Naive B cell (primary cell): ENCODE measurements at regions not wholly inside any gene's neighbourhood (a gene's known extent, or its start where the extent isn't known, plus 50 kb on each side); places are given as distances from the start of the nearest gene placed in this dataset.
"Not testable (repeated sequence)": the region's sequence is repeated elsewhere in the genome, so short reads cannot be mapped to it uniquely, and the experiment has no call there.

Experiments used
- ATAC-seq, 2 donors: fragments of 150-1000 bp; cut with Tn5 transposase; 2 replicates each; pipeline ENCODE4 v1.10.0; 2021; ENCODE audit warnings: low read depth in 2 of 2, mild to moderate bottlenecking in 2 of 2, moderate library complexity in 2 of 2
- DNase-seq: peaks from one replicate; pipeline ENCODE4 v3.0.0; 2022
- H3K27ac Mint-ChIP-seq, 6 donors: one replicate each; pipeline ENCODE4 v1.8.0; 2020 to 2022; ENCODE audit warnings: mild to moderate bottlenecking in 6 of 6, mixed read lengths in 6 of 6, moderate library complexity in 5 of 6, inconsistent platforms in 2 of 6
- H3K27me3 Mint-ChIP-seq, 3 donors: one replicate each; pipeline ENCODE4 v1.8.0; 2021 to 2022; ENCODE audit warnings: mixed read lengths in 3 of 3, mild to moderate bottlenecking in 1 of 3
- H3K36me3 Mint-ChIP-seq, 2 donors: one replicate each; pipeline ENCODE4 v1.8.0; 2020 to 2022; ENCODE audit warnings: mixed read lengths in 2 of 2, inconsistent platforms in 1 of 2, mild to moderate bottlenecking in 1 of 2
- H3K4me1 Mint-ChIP-seq, 3 donors: one replicate each; pipeline ENCODE4 v1.8.0; 2020 to 2022; ENCODE audit warnings: mixed read lengths in 3 of 3, inconsistent platforms in 1 of 3, mild to moderate bottlenecking in 1 of 3, moderate library complexity in 1 of 3
- H3K4me3 Mint-ChIP-seq, 8 donors: one replicate each; pipeline ENCODE4 v1.8.0; 2020 to 2022; ENCODE audit warnings: mild to moderate bottlenecking in 8 of 8, mixed read lengths in 8 of 8, moderate library complexity in 8 of 8, inconsistent platforms in 2 of 8
- H3K9me3 Mint-ChIP-seq, 7 donors: one replicate each; pipeline ENCODE4 v1.8.0; 2020 to 2022; ENCODE audit warnings: mixed read lengths in 7 of 7, mild to moderate bottlenecking in 5 of 7, inconsistent platforms in 2 of 7, moderate library complexity in 1 of 7

DNA sequence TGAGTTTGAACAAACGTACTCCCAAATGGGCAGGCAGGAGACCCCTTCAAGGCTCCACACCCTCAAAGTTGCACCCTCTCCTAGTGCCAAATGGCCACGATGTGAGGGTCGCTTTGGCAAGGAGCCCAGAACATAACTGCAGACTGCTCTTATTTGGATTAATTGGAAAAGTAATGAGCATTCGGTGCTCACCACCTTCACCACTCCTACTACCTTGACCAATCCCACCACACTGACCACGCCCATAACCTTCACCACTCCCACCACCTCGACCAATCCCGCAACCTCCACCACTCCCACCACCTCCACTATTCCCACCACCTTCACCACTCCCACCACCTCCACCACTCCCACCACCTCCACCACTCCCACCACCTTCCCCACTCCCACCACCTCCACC, 94.7 kb upstream of the PAX2 start:
- DNase-seq (no peak), ATAC-seq (no peak)
- no peak overlapping the region for H3K27ac Mint-ChIP-seq
- H3K27me3 Mint-ChIP-seq: peaks cover 60 to 92% (median 89%) of the 10 kb centered on the region in 3 donors
- peaks cover 0 to 35% of the 10 kb centered on the region in 2 donors for H3K36me3 Mint-ChIP-seq
- H3K4me3 Mint-ChIP-seq: no peak overlapping the region
- peaks cover 0 to 12% (median 5%) of the 10 kb centered on the region in 7 donors for H3K9me3 Mint-ChIP-seq
- H3K4me1 Mint-ChIP-seq: peaks cover 27 to 32% (median 31%) of the 10 kb centered on the region in 3 donors

DNA sequence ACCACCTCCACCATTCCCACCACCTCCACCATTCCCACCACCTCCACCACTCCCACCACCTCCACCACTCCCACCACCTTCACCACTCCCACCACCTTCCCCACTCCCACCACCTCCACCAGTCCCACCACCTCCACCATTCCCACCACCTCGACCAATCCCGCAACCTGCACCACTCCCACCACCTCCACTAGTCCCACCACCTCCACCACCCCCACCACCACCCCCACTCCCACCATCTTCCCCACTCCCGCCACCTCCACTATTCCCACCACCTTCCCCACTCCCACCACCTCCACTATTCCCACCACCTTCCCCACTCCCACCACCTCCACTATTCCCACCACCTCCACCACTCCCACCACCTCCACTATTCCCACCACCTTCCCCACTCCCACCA, 94.3 kb upstream of the PAX2 start:
- H3K36me3 Mint-ChIP-seq: peaks cover 0 to 39% of the 10 kb centered on the region in 2 donors
- not testable (repeated sequence) for ATAC-seq, DNase-seq, H3K27ac Mint-ChIP-seq, H3K4me3 Mint-ChIP-seq
- H3K9me3 Mint-ChIP-seq: peaks cover 0 to 14% (median 7%) of the 10 kb centered on the region in 7 donors
- peaks cover 57 to 92% (median 89%) of the 10 kb centered on the region in 3 donors for H3K27me3 Mint-ChIP-seq
- peaks cover 27 to 32% (median 31%) of the 10 kb centered on the region in 3 donors for H3K4me1 Mint-ChIP-seq

DNA sequence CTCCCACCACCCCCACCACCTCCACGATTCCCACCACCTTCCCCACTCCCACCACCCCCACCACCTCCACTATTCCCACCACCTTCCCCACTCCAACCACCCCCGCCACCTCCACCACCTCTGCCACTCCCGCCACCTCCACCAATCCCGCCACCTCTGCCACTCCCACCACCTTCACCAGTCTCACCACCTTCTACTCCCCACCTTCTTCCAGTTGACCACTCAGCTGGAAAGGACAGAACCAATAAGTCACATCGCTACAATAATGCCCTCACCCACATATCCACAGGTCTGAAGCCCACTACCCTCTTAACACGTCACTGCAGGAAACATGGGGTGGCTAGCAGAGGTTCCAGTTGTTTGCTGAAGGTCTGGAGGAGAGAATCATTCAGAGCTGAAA, 93.5 kb upstream of the PAX2 start:
- peaks cover 0 to 40% of the 10 kb centered on the region in 2 donors for H3K36me3 Mint-ChIP-seq
- H3K4me1 Mint-ChIP-seq: peaks cover 26 to 29% (median 26%) of the 10 kb centered on the region in 3 donors
- H3K27ac Mint-ChIP-seq: no peak overlapping the region
- peaks cover 50 to 87% (median 83%) of the 10 kb centered on the region in 3 donors for H3K27me3 Mint-ChIP-seq
- ATAC-seq: no peak
- H3K4me3 Mint-ChIP-seq: no peak overlapping the region
- no peak for DNase-seq
- H3K9me3 Mint-ChIP-seq: peaks cover 0 to 14% (median 7%) of the 10 kb centered on the region in 7 donors

DNA sequence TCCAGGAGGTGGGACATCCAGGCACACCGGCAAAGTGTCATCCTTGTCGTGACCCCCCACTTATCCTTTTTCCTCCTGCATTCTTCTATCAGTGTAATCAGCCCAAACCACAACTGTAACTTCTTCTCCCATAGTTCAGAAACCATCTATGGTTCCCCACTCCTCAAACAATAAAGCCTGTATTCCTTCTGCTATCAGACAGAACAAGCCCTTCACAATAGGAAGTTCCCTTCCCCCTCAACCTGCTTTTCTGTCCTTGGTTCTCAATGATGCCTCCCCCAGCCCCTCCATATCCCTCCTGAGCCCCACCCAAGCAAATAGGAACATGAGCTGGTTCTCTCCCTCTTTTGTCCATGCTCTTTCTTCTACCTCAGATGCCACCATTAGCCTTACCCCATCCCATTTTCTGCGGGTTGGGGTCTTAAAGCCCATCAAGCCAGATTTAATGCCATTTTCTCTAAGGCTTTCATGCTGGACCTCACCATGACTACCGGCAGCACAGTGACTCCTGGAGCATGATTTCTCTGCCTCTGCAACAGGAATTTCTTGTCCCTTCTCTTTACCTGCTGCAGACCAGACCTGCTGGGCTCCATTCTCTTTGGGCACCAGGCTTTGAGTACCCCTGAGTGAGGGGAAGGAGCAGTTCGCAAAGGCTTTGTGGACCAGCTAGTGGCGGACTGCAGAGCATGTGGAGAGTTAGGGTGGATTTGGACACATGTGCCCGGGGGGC, 92.8 kb upstream of the PAX2 start:
- peaks cover 0 to 17% (median 8%) of the 10 kb centered on the region in 7 donors for H3K9me3 Mint-ChIP-seq
- ATAC-seq: no peak

DNA sequence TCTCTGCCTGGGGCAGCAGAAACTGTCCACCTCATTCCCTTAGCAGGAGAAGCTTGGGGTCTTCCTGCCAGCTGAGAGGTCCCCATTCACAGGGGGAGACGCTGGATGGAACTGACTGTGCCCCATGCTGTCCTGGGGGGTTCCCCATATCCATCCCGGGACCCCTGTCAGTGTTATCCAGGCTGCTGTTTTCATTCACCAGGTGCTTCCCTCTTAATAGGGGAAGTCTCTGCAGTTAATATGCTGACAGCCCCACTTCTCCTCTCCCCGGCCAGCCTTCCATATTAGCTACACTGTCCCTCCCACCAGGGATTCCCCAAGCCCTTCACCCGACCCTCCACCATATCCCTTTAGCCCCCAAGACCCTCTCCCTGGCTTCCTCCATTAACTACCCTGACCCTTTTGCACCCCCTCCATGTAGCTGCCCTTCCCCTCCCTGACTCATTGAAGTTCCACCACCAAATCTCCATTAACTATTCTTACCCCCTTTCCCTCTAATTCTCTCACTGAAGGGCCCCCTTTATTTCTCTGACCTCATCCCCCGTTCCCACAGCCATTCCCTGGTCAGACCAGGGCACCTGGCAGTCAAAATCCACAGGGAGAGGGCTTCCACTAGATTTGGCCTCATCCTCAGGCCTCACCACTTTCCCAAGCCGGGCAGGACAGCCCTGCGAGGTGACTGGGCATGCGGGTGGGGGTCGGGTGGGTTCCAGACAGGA, 92.0 kb upstream of the PAX2 start:
- ATAC-seq (peak; percentile 24 to 28), DNase-seq (no peak)
- Mint-ChIP-seq H3K4me1 (peaks cover 26 to 29% (median 29%) of the 10 kb centered on the region in 3 donors), H3K9me3 (peaks cover 0 to 20% (median 8%) of the 10 kb centered on the region in 7 donors), H3K27me3 (peaks cover 58 to 87% (median 84%) of the 10 kb centered on the region in 3 donors), H3K36me3 (peaks cover 0 to 40% of the 10 kb centered on the region in 2 donors), H3K27ac (peak overlapping the region in 1 of 6 donors; percentile 11), H3K4me3 (peak overlapping the region; percentile 31 to 89 (median 74))

More for the DNA sequence above, 92.8 kb upstream of the PAX2 start:
- H3K27me3 Mint-ChIP-seq: peaks cover 55 to 87% (median 84%) of the 10 kb centered on the region in 3 donors
- H3K27ac Mint-ChIP-seq: no peak overlapping the region
- H3K36me3 Mint-ChIP-seq: peaks cover 0 to 40% of the 10 kb centered on the region in 2 donors
- peaks cover 26 to 29% (median 29%) of the 10 kb centered on the region in 3 donors for H3K4me1 Mint-ChIP-seq
- no peak for DNase-seq
- H3K4me3 Mint-ChIP-seq: peak overlapping the region in 2 of 8 donors; percentile 8 to 24

DNA sequence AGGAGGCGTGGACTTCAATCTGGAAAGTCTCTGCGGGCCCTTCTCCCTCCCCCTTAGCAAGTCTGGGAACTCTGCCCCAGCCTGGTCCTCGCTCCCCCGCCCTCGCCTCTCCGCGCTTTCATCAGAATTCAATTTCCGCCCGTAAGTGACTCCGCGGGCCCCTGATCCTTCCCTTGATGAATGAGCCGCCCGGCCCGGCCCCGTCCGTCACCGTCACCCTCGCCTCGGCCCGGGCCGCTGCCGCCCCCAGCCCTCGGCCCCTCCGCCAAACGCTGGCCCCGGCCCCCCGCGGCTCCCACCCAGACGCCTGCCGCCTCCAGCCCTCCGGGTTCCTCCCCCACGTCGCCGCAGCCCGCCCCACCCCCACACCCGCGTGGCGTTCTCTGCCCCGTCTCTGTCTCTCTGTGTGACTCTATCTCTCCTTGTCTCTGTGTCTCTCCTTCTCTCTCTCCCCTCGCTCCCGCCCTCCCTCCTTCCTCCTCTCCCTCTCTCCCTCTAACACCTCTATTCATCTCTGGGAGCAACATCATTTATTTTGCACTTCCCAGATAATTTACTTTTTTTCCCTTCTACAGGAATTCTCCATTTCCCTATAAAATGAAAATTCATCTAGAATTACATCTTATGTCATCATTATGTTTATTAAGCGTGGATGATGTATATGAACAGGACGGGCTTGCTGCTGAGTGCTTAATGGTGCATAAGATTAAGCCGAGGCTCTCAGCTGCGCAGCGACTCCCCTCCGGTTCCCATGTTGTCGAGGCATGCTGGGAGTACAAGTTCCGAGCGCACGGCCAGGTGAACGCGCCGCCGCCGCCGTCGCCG, 91.2 kb upstream of the PAX2 start:
- peaks cover 0 to 34% of the 10 kb centered on the region in 2 donors for H3K36me3 Mint-ChIP-seq
- peak; percentile 27 to 29 for ATAC-seq
- H3K4me3 Mint-ChIP-seq: peak overlapping the region; percentile 76 to 89 (median 82)
- peak overlapping the region in 1 of 6 donors; percentile 78 for H3K27ac Mint-ChIP-seq
- peaks cover 26 to 32% (median 29%) of the 10 kb centered on the region in 3 donors for H3K4me1 Mint-ChIP-seq
- H3K9me3 Mint-ChIP-seq: peaks cover 0 to 20% (median 8%) of the 10 kb centered on the region in 7 donors
- H3K27me3 Mint-ChIP-seq: peaks cover 58 to 87% (median 84%) of the 10 kb centered on the region in 3 donors
- DNase-seq: no peak

DNA sequence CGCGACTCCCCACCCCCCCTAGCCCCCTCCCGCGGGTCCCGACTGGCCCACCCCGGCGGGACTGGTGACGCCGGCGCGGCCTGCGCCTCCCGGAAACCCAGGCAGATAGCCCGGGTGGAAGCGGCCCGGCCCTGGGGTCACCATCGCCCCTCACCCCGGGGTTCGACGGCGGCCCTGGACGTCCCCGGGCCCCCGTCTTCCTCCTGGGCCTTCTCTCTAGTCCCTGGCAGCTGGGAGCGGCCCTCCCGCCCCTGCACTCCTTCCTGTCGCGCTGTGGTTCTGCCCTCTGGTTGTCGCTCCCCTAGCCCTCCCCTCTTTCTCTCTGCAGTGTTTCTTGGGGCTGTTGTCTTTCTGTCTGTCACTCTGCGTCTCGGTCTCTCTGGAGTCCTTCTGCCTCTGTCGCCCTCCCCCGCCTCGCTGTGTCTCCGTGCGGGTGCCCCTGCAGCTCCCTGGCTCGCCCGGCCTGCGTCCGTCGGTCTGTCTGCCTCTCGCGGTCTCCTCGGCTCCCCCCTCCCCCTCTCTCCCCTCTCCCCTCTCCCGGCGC, 90.5 kb upstream of the PAX2 start:
- ATAC-seq: peak; percentile 28 to 43
- peaks cover 64 to 87% (median 84%) of the 10 kb centered on the region in 3 donors for H3K27me3 Mint-ChIP-seq

DNA sequence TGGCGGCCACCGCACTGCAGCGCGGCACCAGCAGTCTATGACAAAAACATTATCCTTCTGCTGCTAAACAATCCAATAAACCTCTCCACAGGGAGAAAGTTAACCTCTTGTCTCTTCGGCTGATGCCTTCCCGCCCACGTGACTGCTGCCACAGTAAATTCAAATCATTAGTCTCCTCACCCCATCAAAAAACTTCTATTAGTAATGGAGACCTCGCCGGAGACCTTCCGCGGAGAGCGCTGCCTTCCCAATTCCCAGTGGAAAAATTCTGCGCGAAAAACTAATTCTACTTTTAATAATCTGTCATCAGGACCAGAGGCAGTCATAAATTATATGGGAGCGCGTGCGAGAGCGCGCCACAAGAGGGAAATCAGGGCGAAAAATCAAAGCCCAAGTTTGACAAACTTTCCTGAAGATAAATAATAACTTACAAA, 90.0 kb upstream of the PAX2 start:
- peaks cover 0 to 32% of the 10 kb centered on the region in 2 donors for H3K36me3 Mint-ChIP-seq
- DNase-seq (no peak), ATAC-seq (no peak)
- peaks cover 65 to 87% (median 84%) of the 10 kb centered on the region in 3 donors for H3K27me3 Mint-ChIP-seq
- peaks cover 0 to 21% (median 8%) of the 10 kb centered on the region in 7 donors for H3K9me3 Mint-ChIP-seq
- peak overlapping the region; percentile 79 to 92 (median 88) for H3K4me3 Mint-ChIP-seq
- H3K4me1 Mint-ChIP-seq: peaks cover 26 to 33% (median 29%) of the 10 kb centered on the region in 3 donors
- H3K27ac Mint-ChIP-seq: peak overlapping the region in 2 of 6 donors; percentile 74 to 86

More for the DNA sequence above, 90.5 kb upstream of the PAX2 start:
- H3K4me1 Mint-ChIP-seq: peaks cover 26 to 33% (median 29%) of the 10 kb centered on the region in 3 donors
- H3K27ac Mint-ChIP-seq: peak overlapping the region in 2 of 6 donors; percentile 76 to 86
- peaks cover 0 to 32% of the 10 kb centered on the region in 2 donors for H3K36me3 Mint-ChIP-seq
- H3K4me3 Mint-ChIP-seq: peak overlapping the region; percentile 79 to 92 (median 88)
- no peak for DNase-seq
- peaks cover 0 to 20% (median 8%) of the 10 kb centered on the region in 7 donors for H3K9me3 Mint-ChIP-seq

DNA sequence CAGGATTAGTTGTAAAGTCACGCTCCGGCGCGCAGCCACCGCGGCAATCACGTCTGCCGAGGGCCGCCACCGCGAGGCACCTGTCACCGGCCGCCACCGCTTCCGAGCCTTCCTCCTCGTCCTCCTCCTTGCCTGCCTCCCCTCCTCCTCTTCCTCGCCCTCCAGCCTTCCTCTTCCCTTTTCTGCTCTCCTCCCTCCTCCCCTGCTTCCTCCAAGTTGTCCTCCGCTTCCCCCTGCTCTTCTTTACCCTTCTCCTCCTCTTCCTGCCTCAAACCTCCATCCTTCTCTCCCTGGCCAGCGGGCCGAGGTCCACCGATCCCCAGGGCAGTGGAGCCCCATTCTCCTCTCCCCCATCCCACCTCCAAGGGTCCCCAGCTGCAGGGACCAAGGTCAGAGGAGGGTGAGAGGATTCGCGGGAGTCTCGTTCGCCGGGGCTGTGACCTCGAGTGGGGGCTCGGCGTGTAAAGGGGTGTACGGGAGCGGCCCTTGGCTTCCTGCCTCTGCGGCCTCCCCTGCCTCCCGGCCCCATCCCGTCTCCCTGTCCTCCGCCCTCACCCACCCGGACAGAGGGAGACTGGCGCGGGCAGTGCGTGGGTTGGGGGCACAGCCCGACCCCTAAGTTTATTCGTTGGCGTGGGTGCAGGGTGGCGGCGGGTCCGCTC, 89.5 kb upstream of the PAX2 start:
- no peak for DNase-seq
- ATAC-seq: no peak
- peak overlapping the region; percentile 79 to 92 (median 88) for H3K4me3 Mint-ChIP-seq
- peaks cover 26 to 33% (median 29%) of the 10 kb centered on the region in 3 donors for H3K4me1 Mint-ChIP-seq
- H3K36me3 Mint-ChIP-seq: peaks cover 0 to 32% of the 10 kb centered on the region in 2 donors
- H3K27me3 Mint-ChIP-seq: peaks cover 69 to 87% (median 85%) of the 10 kb centered on the region in 3 donors
- H3K9me3 Mint-ChIP-seq: peaks cover 0 to 21% (median 8%) of the 10 kb centered on the region in 7 donors
- peak overlapping the region in 2 of 6 donors; percentile 74 to 86 for H3K27ac Mint-ChIP-seq

DNA sequence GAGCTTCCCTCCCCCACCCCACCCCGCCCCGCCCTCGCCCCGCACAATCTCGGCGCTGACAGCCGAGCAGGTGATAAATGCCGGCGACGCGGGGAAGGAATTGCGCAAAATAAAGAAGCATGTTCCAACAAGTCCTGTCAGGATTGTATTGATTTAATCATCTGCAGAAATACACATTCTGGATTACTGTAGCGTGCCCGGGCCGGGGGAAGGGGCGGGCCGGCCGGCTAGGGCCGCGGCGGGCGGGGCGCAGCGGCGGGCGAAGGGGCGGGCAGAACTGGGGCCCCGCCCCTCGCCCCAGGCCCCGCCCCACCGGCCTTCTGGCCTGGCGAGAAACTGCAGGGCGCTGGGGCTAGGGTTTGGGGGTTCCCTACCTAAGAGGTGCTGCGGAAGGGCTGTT, 88.9 kb upstream of the PAX2 start:
- Mint-ChIP-seq H3K4me1 (peaks cover 26 to 33% (median 29%) of the 10 kb centered on the region in 3 donors), H3K4me3 (peak overlapping the region in 1 of 8 donors; percentile 60), H3K27me3 (peaks cover 73 to 92% (median 91%) of the 10 kb centered on the region in 3 donors), H3K27ac (no peak overlapping the region), H3K36me3 (peaks cover 0 to 32% of the 10 kb centered on the region in 2 donors), H3K9me3 (peaks cover 0 to 21% (median 8%) of the 10 kb centered on the region in 7 donors)
- DNase-seq (no peak), ATAC-seq (peak; percentile 48 to 62)

DNA sequence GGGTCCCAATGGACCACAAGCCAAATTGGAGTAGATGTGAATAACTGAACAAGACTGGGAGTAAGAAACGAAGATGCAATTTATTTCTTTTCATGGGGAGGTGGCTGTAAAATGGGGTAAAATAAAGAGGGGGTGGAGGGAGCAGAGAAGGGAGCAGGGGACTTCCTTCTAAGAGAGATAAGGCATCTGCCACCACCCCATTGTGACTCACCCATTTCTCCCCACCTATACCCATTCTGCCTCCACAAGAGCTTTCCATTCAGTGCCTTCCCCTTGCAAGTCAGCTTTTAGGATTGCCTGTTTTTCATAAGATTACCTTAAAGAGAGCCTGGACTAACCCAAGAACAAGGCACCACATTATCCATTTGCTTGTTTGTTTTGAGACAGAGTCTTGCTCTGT, 87.1 kb upstream of the PAX2 start:
- Mint-ChIP-seq H3K36me3 (peaks cover 0 to 21% of the 10 kb centered on the region in 2 donors), H3K9me3 (peaks cover 0 to 20% (median 2%) of the 10 kb centered on the region in 7 donors), H3K27ac (no peak overlapping the region), H3K27me3 (peaks cover 77 to 94% (median 90%) of the 10 kb centered on the region in 3 donors), H3K4me1 (peaks cover 25 to 31% (median 27%) of the 10 kb centered on the region in 3 donors), H3K4me3 (peak overlapping the region in 1 of 8 donors; percentile 61)
- ATAC-seq (no peak), DNase-seq (no peak)
